MM.1S (cell line): ENCODE measurements at regions not wholly inside any gene's neighbourhood (a gene's known extent, or its start where the extent isn't known, plus 50 kb on each side); places are given as distances from the start of the nearest gene placed in this dataset.

Experiments
- CTCF ChIP-seq: fragments of 300-600 bp; sonication (generic); IDR thresholded peaks from 2 replicates; pipeline ENCODE4 v1.5.1; 2016; ENCODE audit warnings: antibody characterized with exemption, low read length, mixed read lengths
- EZH2 ChIP-seq: fragments of 300-600 bp; sonication (generic); optimal IDR thresholded peaks from 2 replicates; pipeline ENCODE3; 2017; ENCODE audit warnings: low read depth, mild to moderate bottlenecking, antibody characterized with exemption, low read length, mixed read lengths
- EZH2phosphoT487 ChIP-seq: fragments of 300-600 bp; sonication (generic); IDR thresholded peaks from 2 replicates; pipeline ENCODE4 v1.6.1; 2018; ENCODE audit warnings: antibody characterized with exemption, low read length

- no peak for TF ChIP-seq EZH2
- no peak for TF ChIP-seq CTCF
- TF ChIP-seq EZH2phosphoT487, result no peak
Measured at GRCh38 chr12:48420039-48420775, 52.2 kb upstream of the ANP32D start.
